GM18520 (cell line): ENCODE measurements at regions not wholly inside any gene's neighbourhood (a gene's known extent, or its start where the extent isn't known, plus 50 kb on each side); places are given as distances from the start of the nearest gene placed in this dataset.
"Not testable (repeated sequence)": the region's sequence is repeated elsewhere in the genome, so short reads cannot be mapped to it uniquely, and the experiment has no call there.

Experiments used
- ATAC-seq: cut with Tn5 transposase; IDR thresholded peaks from one replicate; pipeline ENCODE4 v1.9.1; 2021; ENCODE audit not compliant: unreplicated experiment

- no peak for ATAC-seq
These were observed 205.9 kb upstream of the MDFIC2 start for GRCh38 chr3:70518356-70518755.

DNA sequence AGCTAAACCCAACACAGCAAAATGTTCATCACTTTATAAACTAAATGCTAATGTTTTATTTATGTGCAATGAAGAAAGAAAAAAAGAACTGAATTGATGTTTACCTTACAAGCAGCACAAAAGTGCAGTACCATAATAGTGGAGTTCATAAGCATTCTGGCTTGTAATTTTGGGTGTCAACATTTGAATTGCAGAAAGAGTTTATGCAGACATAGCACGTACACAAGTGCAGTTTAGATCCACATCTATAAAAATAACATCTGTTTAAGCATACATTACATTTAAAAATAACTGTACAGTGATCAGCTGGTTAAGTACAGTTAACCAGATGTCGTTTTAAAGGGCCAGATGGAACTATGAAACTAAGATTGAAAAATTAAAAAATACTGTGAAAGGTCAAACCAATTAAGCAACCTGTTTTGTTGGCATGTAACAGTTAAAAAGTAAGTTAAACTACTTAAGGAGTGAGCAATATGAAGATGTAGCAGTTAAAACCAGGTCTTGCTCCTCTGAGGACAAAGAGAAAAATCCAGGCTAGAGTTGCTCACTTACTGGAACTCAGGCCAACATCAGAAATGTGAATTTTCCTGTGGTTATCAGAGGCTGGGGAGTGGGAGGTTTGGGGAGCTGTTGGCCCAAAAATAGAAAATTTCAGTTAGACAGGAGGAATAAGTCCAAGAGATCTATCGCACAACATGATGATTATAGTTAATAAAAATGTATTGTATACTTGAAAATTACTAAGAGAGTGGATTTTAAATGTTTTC lies 204.9 kb upstream of the MDFIC2 start:
- no peak for ATAC-seq

GRCh38 chr3:70516076-70516475 lies 203.6 kb upstream of the MDFIC2 start:
- no peak for ATAC-seq

- no peak for ATAC-seq
These were observed 195.0 kb upstream of the MDFIC2 start for GRCh38 chr3:70507486-70507885.

GRCh38 chr3:70506775-70507174 lies 194.3 kb upstream of the MDFIC2 start:
- ATAC-seq, result no peak

GRCh38 chr3:70501561-70501960 lies 189.1 kb upstream of the MDFIC2 start:
- no peak for ATAC-seq

GRCh38 chr3:70488816-70489215 lies 176.4 kb upstream of the MDFIC2 start:
- no peak for ATAC-seq

DNA sequence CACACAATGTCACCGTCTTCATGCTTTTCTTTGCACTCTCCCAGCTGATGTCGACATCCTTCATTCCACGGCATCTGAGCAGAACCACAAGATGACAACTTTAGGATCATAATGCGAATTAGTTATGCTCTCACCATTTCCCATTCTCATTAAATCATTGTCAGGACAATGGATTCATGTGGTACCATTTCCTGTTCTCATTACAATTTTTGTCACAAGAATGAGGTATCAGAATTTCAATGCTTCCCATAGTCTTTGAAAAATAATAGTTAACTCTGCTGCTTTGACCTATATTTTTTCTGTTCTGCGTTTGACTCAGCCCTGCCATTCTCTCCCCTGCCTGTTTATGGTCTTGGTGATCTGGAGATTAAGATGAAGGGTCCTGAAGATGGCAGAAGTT lies 175.7 kb upstream of the MDFIC2 start:
- ATAC-seq, result no peak

DNA sequence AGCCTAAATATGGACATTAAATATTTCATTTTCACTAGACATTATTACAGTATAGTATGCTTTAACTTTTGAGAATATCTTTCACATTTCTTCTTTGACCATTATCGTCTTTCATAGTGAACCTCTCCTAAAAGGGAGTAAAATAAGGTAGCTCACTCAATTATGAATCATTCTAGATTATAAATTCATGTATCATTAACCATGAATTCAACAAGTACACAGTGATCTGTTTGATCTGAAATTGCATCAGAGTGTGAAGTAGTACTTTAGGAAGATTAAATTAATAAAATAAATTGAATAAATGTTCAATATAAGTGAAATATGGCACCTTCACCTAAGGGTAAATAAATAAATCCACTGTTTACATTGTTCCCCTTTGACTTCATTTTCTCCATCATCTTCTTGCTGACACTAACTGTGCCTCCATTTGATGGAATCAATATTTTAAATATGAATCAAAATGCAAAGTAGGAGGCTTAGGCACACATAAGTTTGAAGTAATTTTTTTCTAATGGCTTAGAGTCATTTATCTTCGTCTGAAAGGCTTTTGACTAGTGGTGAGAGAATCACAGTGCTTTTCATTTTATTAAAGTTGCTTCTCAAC lies 174.1 kb upstream of the MDFIC2 start:
- ATAC-seq, result no peak

- ATAC-seq, result no peak
These were observed 163.7 kb upstream of the MDFIC2 start for GRCh38 chr3:70476174-70476573.

DNA sequence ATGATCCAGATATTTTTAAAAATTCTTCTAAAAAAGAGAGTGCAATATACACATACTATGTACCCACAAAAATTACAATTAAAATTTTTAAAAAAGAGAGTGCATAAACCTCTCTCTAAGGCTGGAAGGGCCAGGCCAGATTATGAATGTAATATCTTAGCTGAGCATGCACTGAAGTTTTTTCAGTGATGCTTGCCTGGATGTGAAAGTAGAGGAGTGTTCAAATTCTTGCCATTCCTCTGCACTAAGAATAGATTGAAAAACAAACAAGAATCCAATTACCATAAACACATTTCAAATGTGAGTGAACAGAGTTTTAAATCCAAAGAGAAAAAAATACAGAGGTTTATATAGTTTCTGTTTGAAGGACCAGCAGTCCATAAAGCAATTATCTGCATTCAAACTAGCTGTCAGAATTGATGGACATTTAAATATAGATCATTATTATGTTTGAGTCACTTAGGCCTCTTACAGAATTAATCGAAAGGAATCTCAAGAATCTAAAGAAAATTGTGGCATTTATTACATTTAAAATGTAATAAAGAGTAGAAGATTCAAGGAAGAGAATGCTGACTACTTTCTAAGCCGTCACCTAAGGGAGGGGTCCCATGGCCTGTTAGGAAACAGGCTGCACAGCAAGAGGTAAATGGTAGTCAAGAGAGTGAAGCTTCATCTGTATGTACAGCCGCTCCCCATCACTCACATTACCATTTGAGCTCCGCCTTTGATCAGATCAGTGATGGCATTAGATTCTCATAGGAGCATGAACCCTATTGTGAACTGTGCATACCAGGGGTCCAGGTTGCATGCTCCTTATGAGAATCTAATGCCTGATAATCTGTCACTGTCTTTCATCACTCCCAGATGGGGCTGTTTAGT lies 159.3 kb upstream of the MDFIC2 start:
- no peak for ATAC-seq

- ATAC-seq, result no peak
These were observed 153.7 kb upstream of the MDFIC2 start for GRCh38 chr3:70466096-70466495.

GRCh38 chr3:70464876-70465275 lies 152.4 kb upstream of the MDFIC2 start:
- ATAC-seq, result no peak

DNA sequence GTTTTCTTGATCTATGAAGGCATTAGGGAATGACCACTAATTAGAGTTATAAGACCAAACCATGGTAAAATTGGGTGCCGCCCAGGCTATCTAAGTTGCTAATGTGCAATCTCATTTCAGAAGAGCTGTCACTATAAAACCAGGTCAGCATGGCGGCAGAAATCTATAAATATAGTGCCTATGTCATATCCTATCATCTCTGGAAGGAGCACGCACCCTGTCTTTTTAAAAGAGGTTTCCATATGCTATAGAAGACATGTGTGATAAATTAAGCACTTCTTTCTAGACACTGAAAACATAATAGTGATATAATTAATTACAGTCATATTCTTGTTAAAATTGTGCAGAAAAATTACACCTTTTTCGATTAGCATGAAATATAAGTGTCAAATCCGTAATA lies 152.0 kb upstream of the MDFIC2 start:
- ATAC-seq, result no peak

DNA sequence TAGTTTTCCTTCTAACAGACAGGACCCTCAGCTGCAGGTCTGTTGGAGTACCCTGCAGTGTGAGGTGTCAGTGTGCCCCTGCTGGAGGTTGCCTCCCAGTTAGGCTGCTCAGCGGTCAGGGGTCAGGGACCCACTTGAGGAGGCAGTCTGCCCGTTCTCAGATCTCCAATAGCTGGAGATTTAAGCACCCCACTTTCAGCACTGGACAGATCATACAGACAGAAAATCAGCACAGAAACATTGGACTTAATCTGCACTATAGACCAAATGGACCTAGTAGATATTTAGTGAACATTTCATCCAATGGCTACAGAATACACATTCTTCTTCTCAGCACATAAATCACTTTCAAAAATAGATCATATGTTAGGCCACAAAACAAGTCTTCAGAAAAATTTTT lies 137.8 kb upstream of the MDFIC2 start:
- ATAC-seq, result not testable (repeated sequence)

DNA sequence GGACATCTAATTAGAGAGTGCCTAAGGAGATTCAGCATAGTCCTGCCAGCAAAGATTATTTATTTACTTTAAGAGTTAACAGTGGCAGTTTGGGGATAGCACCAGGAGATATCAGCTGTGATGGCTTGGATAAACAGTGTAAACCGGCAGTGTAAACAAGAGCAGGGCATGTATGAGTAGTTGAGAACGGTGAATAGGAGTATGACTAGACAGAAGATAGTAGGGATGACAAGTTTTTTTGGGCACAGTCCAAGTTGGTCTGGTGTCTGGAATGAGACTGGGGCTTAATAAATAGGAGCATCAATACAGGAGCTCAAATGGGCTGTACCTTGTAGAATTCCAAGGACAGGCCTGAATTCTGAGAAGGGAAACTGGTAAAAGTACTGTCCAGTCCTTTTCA lies 123.0 kb upstream of the MDFIC2 start:
- ATAC-seq, result not testable (repeated sequence)

GRCh38 chr3:70433091-70433490 lies 120.7 kb upstream of the MDFIC2 start:
- no peak for ATAC-seq

- no peak for ATAC-seq
These were observed 119.5 kb upstream of the MDFIC2 start for GRCh38 chr3:70431911-70432310.

DNA sequence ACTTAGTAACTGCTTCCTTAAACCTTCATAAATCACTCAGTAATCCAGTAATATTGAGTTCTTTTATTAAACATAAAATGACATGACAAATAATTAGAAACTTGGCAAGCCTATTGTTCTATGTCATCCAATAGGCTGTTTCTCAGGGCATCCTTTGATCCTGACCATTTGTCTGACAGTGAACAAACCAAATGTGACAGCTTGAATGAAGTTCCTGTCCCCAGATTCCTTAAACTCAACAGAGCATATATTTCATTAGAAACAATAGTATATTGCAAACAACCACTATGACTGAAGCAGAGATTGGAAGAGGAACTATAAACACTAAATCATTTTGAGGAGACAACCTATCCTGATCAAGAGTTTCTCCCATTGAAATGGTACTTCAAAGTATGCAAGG lies 113.6 kb upstream of the MDFIC2 start:
- ATAC-seq, result no peak

DNA sequence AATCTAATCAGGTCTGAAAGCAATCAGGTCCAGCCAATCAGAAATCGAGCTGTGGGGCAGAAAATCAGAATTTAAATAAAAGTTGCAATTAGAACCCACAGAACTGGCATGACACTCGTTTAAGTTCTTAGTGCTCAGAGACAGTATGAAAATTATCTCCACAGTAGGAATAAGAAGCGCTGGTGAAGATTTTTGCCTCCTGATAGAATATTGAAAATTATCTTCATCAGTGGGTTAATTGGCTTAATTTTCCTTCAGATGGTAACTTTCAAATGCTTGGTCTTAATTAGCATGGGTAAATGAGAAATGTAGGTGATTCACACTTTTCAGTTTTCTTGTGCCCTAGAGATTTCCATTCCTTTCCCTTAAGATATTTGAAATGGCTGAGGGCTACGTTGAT lies 109.1 kb upstream of the MDFIC2 start:
- ATAC-seq, result no peak

GRCh38 chr3:70409018-70409417 lies 96.6 kb upstream of the MDFIC2 start:
- no peak for ATAC-seq

DNA sequence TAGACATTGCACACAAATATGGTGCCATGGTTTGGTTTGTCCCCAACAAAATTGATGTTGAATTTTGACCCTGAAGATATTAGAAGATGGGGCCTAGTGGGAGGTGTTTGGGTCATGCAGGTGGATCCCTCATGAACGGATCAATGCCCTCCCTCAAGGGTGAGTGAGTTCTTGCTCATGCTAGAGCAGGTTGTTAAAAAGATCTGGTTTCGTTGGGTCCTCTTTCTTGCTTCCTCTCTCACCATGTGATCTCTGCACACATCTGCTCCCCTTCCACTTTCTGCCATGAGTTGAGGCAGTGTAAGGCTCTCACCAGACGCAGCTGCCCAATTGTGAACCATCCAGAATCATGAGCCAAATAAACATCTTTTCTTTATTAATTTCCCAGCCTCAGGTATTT lies 87.8 kb upstream of the MDFIC2 start:
- no peak for ATAC-seq
